ENCODE measurements at regions not wholly inside any gene's neighbourhood (a gene's known extent, or its start where the extent isn't known, plus 50 kb on each side); places are given as distances from the start of the nearest gene placed in this dataset.
A peak's percentile ranks its signal among the peaks of the same experiment; 100 is the strongest.

GRCh38 chr20:11158589-11158988 lies 484.8 kb upstream of the JAG1 start:
- no peak for TF ChIP-seq CTCF (conservative IDR thresholded peaks at IDR 0.05; ENCODE audit: control insufficient read depth, insufficient read depth, low read depth, low read length)
- DNase-seq (ENCODE audit: low read depth) = no peak
- H3K4me3 ChIP-seq (ENCODE audit: control insufficient read depth, low read depth, low read length) = no peak overlapping the region

GRCh38 chr20:11159728-11160127 lies 485.9 kb upstream of the JAG1 start:
- H3K4me3 ChIP-seq (ENCODE audit: control insufficient read depth, low read depth, low read length) = no peak overlapping the region
- DNase-seq (ENCODE audit: low read depth) = peak; percentile 30
- no peak for TF ChIP-seq CTCF (conservative IDR thresholded peaks at IDR 0.05; ENCODE audit: control insufficient read depth, insufficient read depth, low read depth, low read length)

GRCh38 chr20:11162026-11162775 lies 488.4 kb upstream of the JAG1 start:
- no peak for TF ChIP-seq CTCF (conservative IDR thresholded peaks at IDR 0.05; ENCODE audit: control insufficient read depth, insufficient read depth, low read depth, low read length)
- no peak for DNase-seq (ENCODE audit: low read depth)
- H3K4me3 ChIP-seq (ENCODE audit: control insufficient read depth, low read depth, low read length) = no peak overlapping the region

GRCh38 chr20:11165789-11166188 lies 492.0 kb upstream of the JAG1 start:
- TF ChIP-seq CTCF (conservative IDR thresholded peaks at IDR 0.05; ENCODE audit: control insufficient read depth, insufficient read depth, low read depth, low read length) = no peak
- no peak overlapping the region for H3K4me3 ChIP-seq (ENCODE audit: control insufficient read depth, low read depth, low read length)
- DNase-seq (ENCODE audit: low read depth) = no peak

- no peak for TF ChIP-seq CTCF (conservative IDR thresholded peaks at IDR 0.05; ENCODE audit: control insufficient read depth, insufficient read depth, low read depth, low read length)
- no peak for DNase-seq (ENCODE audit: low read depth)
- H3K4me3 ChIP-seq (ENCODE audit: control insufficient read depth, low read depth, low read length) = no peak overlapping the region
Observed at GRCh38 chr20:11166712-11167111, 492.9 kb upstream of the JAG1 start.

- no peak overlapping the region for H3K4me3 ChIP-seq (ENCODE audit: control insufficient read depth, low read depth, low read length)
- no peak for TF ChIP-seq CTCF (conservative IDR thresholded peaks at IDR 0.05; ENCODE audit: control insufficient read depth, insufficient read depth, low read depth, low read length)
- peak; percentile 51 for DNase-seq (ENCODE audit: low read depth)
Observed at GRCh38 chr20:11168026-11168425, 494.2 kb upstream of the JAG1 start.

Data from fibroblast of mammary gland (primary cell).